OCI-LY7 (cell line): ENCODE measurements at regions not wholly inside any gene's neighbourhood (a gene's known extent, or its start where the extent isn't known, plus 50 kb on each side); places are given as distances from the start of the nearest gene placed in this dataset.

Experiments used
- EZH2phosphoT487 ChIP-seq: fragments of 200-600 bp; sonication (generic); IDR thresholded peaks from 2 replicates; pipeline ENCODE4 v1.6.1; 2018; ENCODE audit warnings: low read depth, borderline replicate concordance, mild to moderate bottlenecking, mixed run types, antibody characterized with exemption, low read length, moderate library complexity, mixed read lengths
- TF ChIP-seq, protein P1 (sequence below): fragments of 200-600 bp; sonication (generic); conservative IDR thresholded peaks from 2 replicates; pipeline ENCODE4 v1.5.1; 2014; ENCODE audit warnings: mild to moderate bottlenecking, antibody characterized with exemption, low read length, moderate library complexity, mixed read lengths

DNA sequence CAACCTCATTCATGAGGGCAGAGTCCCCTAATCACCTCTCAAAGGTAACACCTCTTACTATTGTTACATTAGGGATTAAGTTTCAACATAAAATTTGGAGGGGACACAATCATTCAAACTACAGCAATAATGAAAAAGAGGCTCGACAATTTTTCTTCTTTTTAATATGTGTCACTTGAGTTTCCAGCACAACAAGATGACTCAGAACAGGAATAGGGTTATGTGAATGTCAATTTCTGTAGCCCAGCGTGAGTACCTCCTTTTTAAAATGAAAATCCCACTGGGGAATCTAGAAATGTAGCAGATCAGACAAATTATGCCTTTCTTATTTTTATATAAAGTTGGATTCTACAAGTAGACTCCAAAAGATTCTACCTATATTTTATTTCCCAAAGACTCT is 83.7 kb downstream of the ZNF330 start:
- TF ChIP-seq, protein P1, sequence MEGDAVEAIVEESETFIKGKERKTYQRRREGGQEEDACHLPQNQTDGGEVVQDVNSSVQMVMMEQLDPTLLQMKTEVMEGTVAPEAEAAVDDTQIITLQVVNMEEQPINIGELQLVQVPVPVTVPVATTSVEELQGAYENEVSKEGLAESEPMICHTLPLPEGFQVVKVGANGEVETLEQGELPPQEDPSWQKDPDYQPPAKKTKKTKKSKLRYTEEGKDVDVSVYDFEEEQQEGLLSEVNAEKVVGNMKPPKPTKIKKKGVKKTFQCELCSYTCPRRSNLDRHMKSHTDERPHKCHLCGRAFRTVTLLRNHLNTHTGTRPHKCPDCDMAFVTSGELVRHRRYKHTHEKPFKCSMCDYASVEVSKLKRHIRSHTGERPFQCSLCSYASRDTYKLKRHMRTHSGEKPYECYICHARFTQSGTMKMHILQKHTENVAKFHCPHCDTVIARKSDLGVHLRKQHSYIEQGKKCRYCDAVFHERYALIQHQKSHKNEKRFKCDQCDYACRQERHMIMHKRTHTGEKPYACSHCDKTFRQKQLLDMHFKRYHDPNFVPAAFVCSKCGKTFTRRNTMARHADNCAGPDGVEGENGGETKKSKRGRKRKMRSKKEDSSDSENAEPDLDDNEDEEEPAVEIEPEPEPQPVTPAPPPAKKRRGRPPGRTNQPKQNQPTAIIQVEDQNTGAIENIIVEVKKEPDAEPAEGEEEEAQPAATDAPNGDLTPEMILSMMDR = no peak
- no peak for TF ChIP-seq EZH2phosphoT487
